Endothelial cell of umbilical vein (primary cell): ENCODE measurements at regions not wholly inside any gene's neighbourhood (a gene's known extent, or its start where the extent isn't known, plus 50 kb on each side); places are given as distances from the start of the nearest gene placed in this dataset.

Experiments
- BruUV-seq: library from RNA; stranded (reverse); fragments of 400-500 nt; replicated peaks from 2 replicates; lab custom pipeline; 2021; lab: Mats Ljungman, UMichigan
- CTCF ChIA-PET: fragments of 300-600, 350-600 bp; sonication (Branson Sonifier 250); formaldehyde crosslinking; loops from one replicate; lab custom pipeline; 2021; ENCODE audit warnings: antibody characterized with exemption, inconsistent platforms; lab: Charles Lee
- POLR2A ChIA-PET: fragments of 300-600, 350-600 bp; sonication (Branson Sonifier 250); formaldehyde crosslinking; loops from one replicate; lab custom pipeline; 2021; ENCODE audit warnings: antibody characterized with exemption, inconsistent platforms; lab: Charles Lee
- DNase-seq: peaks from one replicate; pipeline ENCODE4 v3.0.0-alpha.2; 2011; ENCODE audit warnings: low read depth, low spot score
- FAIRE-seq: peaks from 2 replicates; lab custom pipeline; 2011; peaks lifted over from hg19 to GRCh38; lab: Jason Lieb, UNC
- H2AFZ ChIP-seq: 2 replicates; pipeline ENCODE4 v1.6.0; 2012; ENCODE audit warnings: low read depth, low read length, control low read depth, inconsistent platforms
- H3K27ac ChIP-seq: 2 replicates; pipeline ENCODE4 v1.5.1; 2011; ENCODE audit warnings: low read depth, mild to moderate bottlenecking, control low read depth, low read length, moderate library complexity; ENCODE audit not compliant: insufficient read depth
- H3K27me3 ChIP-seq, 2 experiments: 2 replicates each; pipeline versions ENCODE4 v1.6.0 to v1.6.1; 2011; ENCODE audit warnings: low read length in 2 of 2, mixed read lengths in 1 of 2; ENCODE audit not compliant: control insufficient read depth in 2 of 2, insufficient read depth in 2 of 2
- H3K36me3 ChIP-seq, 2 experiments: 2 replicates in 1 of 2; 3 replicates in 1 of 2; pipeline ENCODE4 v1.5.1; 2011; ENCODE audit warnings: low read length in 2 of 2, mild to moderate bottlenecking in 1 of 2, moderate library complexity in 1 of 2; ENCODE audit not compliant: control insufficient read depth in 2 of 2, insufficient read depth in 2 of 2; ENCODE audit errors: extremely low read depth in 1 of 2
- H3K4me1 ChIP-seq: 3 replicates; pipeline ENCODE4 v1.5.1; 2011; ENCODE audit warnings: mild to moderate bottlenecking, low read length; ENCODE audit not compliant: control insufficient read depth, insufficient read depth; ENCODE audit errors: extremely low read depth
- H3K4me2 ChIP-seq: 2 replicates; pipeline ENCODE4 v1.6.1; 2011; ENCODE audit warnings: low read length, control low read depth, mixed read lengths; ENCODE audit not compliant: insufficient read depth
- H3K4me3 ChIP-seq, 3 experiments: fragments of 200-600 bp in 1 of 3; sonication (generic), shearing (Covaris generic) in 1 of 3; replicated peaks in 1 of 3; 2 replicates each; pipeline ENCODE4 v1.5.1; 2011 to 2016; ENCODE audit warnings: control low read depth in 3 of 3, low read length in 3 of 3, mild to moderate bottlenecking in 2 of 3, inconsistent platforms in 1 of 3, low read depth in 1 of 3, moderate library complexity in 1 of 3; ENCODE audit not compliant: insufficient read depth in 1 of 3
- H3K79me2 ChIP-seq: 2 replicates; pipeline ENCODE4 v1.6.0; 2012; ENCODE audit warnings: low read length, inconsistent platforms; ENCODE audit not compliant: control insufficient read depth, insufficient read depth
- H3K9ac ChIP-seq: replicated peaks from 2 replicates; pipeline ENCODE3; 2011; ENCODE audit warnings: low read length, control low read depth; ENCODE audit not compliant: insufficient read depth; ENCODE audit errors: extremely low read depth
- H3K9me1 ChIP-seq: replicated peaks from 3 replicates; pipeline ENCODE4 v1.6.0; 2011; ENCODE audit warnings: mild to moderate bottlenecking, low read length; ENCODE audit not compliant: control insufficient read depth, insufficient read depth; ENCODE audit errors: extremely low read depth
- H3K9me3 ChIP-seq: replicated peaks from 2 replicates; pipeline ENCODE4 v1.5.1; 2012; ENCODE audit warnings: low read length, inconsistent platforms; ENCODE audit not compliant: control insufficient read depth, insufficient read depth
- H4K20me1 ChIP-seq: replicated peaks from 2 replicates; pipeline ENCODE3; 2011; ENCODE audit warnings: mild to moderate bottlenecking, low read length; ENCODE audit not compliant: control insufficient read depth, insufficient read depth; ENCODE audit errors: extremely low read depth
- EZH2 ChIP-seq: IDR thresholded peaks from 2 replicates; pipeline ENCODE4 v1.6.1; 2012; ENCODE audit warnings: borderline replicate concordance, low read depth, mild to moderate bottlenecking, moderate library complexity, low read length, inconsistent platforms; ENCODE audit not compliant: severe bottlenecking
- FOS ChIP-seq: IDR thresholded peaks from 2 replicates; pipeline ENCODE4 v1.6.1; 2011; ENCODE audit warnings: mild to moderate bottlenecking, low read length, moderate library complexity, borderline replicate concordance; ENCODE audit not compliant: insufficient read depth
- GATA2 ChIP-seq: IDR thresholded peaks from 2 replicates; pipeline ENCODE4 v1.7.0; 2011; ENCODE audit warnings: low read depth, mild to moderate bottlenecking, moderate library complexity, mixed read lengths, low read length; ENCODE audit not compliant: insufficient read length, insufficient read depth
- JUN ChIP-seq: IDR thresholded peaks from 2 replicates; pipeline ENCODE4 v1.6.1; 2011; ENCODE audit warnings: borderline replicate concordance, low read depth; ENCODE audit not compliant: insufficient read length, insufficient read depth
- MYC ChIP-seq: IDR thresholded peaks from one replicate; pipeline ENCODE4 v1.6.1; 2011; ENCODE audit warnings: mild to moderate bottlenecking, low read depth, low read length
- POLR2A ChIP-seq: IDR thresholded peaks from 2 replicates; pipeline ENCODE4 v1.6.1; 2012; ENCODE audit warnings: low read depth, mild to moderate bottlenecking, control low read depth, low read length
- POLR2AphosphoS5 ChIP-seq: IDR thresholded peaks from 2 replicates; pipeline ENCODE4 v1.6.1; 2012; ENCODE audit warnings: low read depth, mild to moderate bottlenecking, control low read depth, low read length, moderate library complexity; ENCODE audit not compliant: insufficient read depth
- dilution Hi-C: fragments of 300-500 bp; cut with MboI; formaldehyde crosslinking; loops from one replicate; pipeline ENCODE4 v1.15.0; 2019; ENCODE audit warnings: low sequenced_read_pairs; ENCODE audit not compliant: extremely low pct_ligation_motif_present
- intact Hi-C: fragments of 100-400 bp; cut with micrococcal nuclease; formaldehyde crosslinking; loops from one replicate; pipeline ENCODE4 v1.10.0; 2022
- TF ChIP-seq, protein P1 (sequence below), 2 donors: IDR thresholded peaks; 1 replicate in 1 of 2; 2 replicates in 1 of 2; pipeline ENCODE4 v1.5.1; 2011; ENCODE audit warnings: low read length in 2 of 2, mild to moderate bottlenecking in 2 of 2, moderate library complexity in 2 of 2, control low read depth in 1 of 2, inconsistent platforms in 1 of 2, low read depth in 1 of 2; ENCODE audit not compliant: insufficient read depth in 1 of 2; ENCODE audit errors: extremely low read depth in 1 of 2
- TF ChIP-seq, protein P2 (sequence below): IDR thresholded peaks from 2 replicates; pipeline ENCODE4 v1.6.1; 2011; ENCODE audit not compliant: insufficient read depth, insufficient read length

DNA sequence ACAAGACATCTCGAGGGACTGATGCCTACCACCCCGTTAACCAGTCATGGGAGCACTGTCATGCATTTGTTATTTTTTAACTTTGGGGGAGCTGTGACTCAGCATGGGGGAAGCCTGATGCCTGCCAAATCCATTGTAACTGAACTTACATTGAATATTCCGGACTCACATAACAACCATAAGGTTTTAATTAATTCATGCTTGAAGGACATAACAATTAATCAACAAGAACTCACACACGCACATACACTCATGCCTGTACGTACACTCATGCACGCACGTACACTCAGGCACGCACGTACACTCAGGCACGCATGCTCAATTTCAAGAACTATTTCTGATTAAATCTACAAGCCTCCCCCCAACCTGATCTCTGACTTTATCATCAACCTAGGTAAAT is 1639.1 kb downstream of the SUCLG1 start:
- no peaks in the 10 kb centered on the region for H3K9me3 ChIP-seq
- CTCF ChIA-PET, result no interaction called here
- H3K4me3 ChIP-seq, result no peak overlapping the region
- BruUV-seq, result no TSS peak
- DNase-seq (no peak), FAIRE-seq (no peak)
- H3K27me3 ChIP-seq, result no peaks in the 10 kb centered on the region
- no peak overlapping the region for H3K27ac ChIP-seq
- TF ChIP-seq FOS (no peak), JUN (no peak), POLR2A (no peak), MYC (no peak), GATA2 (no peak), EZH2 (no peak), POLR2AphosphoS5 (no peak)
- TF ChIP-seq, protein P1, sequence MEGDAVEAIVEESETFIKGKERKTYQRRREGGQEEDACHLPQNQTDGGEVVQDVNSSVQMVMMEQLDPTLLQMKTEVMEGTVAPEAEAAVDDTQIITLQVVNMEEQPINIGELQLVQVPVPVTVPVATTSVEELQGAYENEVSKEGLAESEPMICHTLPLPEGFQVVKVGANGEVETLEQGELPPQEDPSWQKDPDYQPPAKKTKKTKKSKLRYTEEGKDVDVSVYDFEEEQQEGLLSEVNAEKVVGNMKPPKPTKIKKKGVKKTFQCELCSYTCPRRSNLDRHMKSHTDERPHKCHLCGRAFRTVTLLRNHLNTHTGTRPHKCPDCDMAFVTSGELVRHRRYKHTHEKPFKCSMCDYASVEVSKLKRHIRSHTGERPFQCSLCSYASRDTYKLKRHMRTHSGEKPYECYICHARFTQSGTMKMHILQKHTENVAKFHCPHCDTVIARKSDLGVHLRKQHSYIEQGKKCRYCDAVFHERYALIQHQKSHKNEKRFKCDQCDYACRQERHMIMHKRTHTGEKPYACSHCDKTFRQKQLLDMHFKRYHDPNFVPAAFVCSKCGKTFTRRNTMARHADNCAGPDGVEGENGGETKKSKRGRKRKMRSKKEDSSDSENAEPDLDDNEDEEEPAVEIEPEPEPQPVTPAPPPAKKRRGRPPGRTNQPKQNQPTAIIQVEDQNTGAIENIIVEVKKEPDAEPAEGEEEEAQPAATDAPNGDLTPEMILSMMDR (IDR thresholded peaks at IDR 0.05; ENCODE audit: extremely low read depth in 1 of 2, insufficient read depth in 1 of 2, low read depth in 1 of 2, low read length in 2 of 2), result no peak
- TF ChIP-seq, protein P2, sequence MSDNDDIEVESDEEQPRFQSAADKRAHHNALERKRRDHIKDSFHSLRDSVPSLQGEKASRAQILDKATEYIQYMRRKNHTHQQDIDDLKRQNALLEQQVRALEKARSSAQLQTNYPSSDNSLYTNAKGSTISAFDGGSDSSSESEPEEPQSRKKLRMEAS, result no peak
- H3K4me1 ChIP-seq, result no peaks in the 10 kb centered on the region
- no peak overlapping the region for H3K9ac ChIP-seq
- POLR2A ChIA-PET, result no interaction called here
- no peak overlapping the region for H2AFZ ChIP-seq
- no peaks in the 10 kb centered on the region for H4K20me1 ChIP-seq
- no peak overlapping the region for H3K4me2 ChIP-seq
- H3K36me3 ChIP-seq, result no peaks in the 10 kb centered on the region
- H3K9me1 ChIP-seq, result no peaks in the 10 kb centered on the region
- dilution Hi-C loops (no loop called here), intact Hi-C loops (no loop called here)
- no peaks in the 10 kb centered on the region for H3K79me2 ChIP-seq
